Mesenchymal stem cell (in vitro differentiated cells and primary cell): ENCODE measurements at regions not wholly inside any gene's neighbourhood (a gene's known extent, or its start where the extent isn't known, plus 50 kb on each side); places are given as distances from the start of the nearest gene placed in this dataset.

Experiments
- DNase-seq: peaks from one replicate; pipeline ENCODE4 v3.0.0-alpha.2; 2013
- H2AFZ ChIP-seq: one replicate; pipeline ENCODE4 v1.6.1; 2013; ENCODE audit warnings: low read depth, mild to moderate bottlenecking, control low read depth, inconsistent platforms, low read length, moderate library complexity
- H2AK5ac ChIP-seq: 2 replicates; pipeline ENCODE4 v1.6.1; 2013; ENCODE audit warnings: low read length, moderate library complexity, mild to moderate bottlenecking, inconsistent platforms; ENCODE audit not compliant: severe bottlenecking
- H2BK120ac ChIP-seq: one replicate; pipeline ENCODE4 v1.6.1; 2013; ENCODE audit warnings: low read depth, mild to moderate bottlenecking, inconsistent platforms, low read length, moderate library complexity
- H2BK12ac ChIP-seq, 2 experiments: one replicate each; pipeline ENCODE4 v1.6.1; 2013; ENCODE audit warnings: inconsistent platforms in 2 of 2, low read length in 2 of 2, mild to moderate bottlenecking in 2 of 2, moderate library complexity in 2 of 2, control low read depth in 1 of 2
- H2BK15ac ChIP-seq: one replicate; pipeline ENCODE4 v1.6.1; 2013; ENCODE audit warnings: mild to moderate bottlenecking, low read depth, inconsistent platforms; ENCODE audit not compliant: poor library complexity, severe bottlenecking
- H2BK5ac ChIP-seq: 2 replicates; pipeline ENCODE4 v1.6.1; 2013; ENCODE audit warnings: low read depth, mild to moderate bottlenecking, low read length, control low read depth, inconsistent platforms; ENCODE audit not compliant: poor library complexity, severe bottlenecking
- H3K14ac ChIP-seq, 2 experiments: one replicate each; pipeline ENCODE4 v1.6.1; 2013; ENCODE audit warnings: inconsistent platforms in 2 of 2, low read length in 2 of 2, control low read depth in 1 of 2, mild to moderate bottlenecking in 1 of 2, moderate library complexity in 1 of 2
- H3K18ac ChIP-seq, 2 experiments: one replicate each; pipeline ENCODE4 v1.6.1; 2013; ENCODE audit warnings: inconsistent platforms in 2 of 2, low read length in 2 of 2, control low read depth in 1 of 2, low read depth in 1 of 2, mild to moderate bottlenecking in 1 of 2
- H3K23ac ChIP-seq, 2 experiments: one replicate each; pipeline ENCODE4 v1.6.1; 2013; ENCODE audit warnings: inconsistent platforms in 2 of 2, low read length in 2 of 2, mild to moderate bottlenecking in 2 of 2, moderate library complexity in 2 of 2, control low read depth in 1 of 2
- H3K27ac ChIP-seq: 2 replicates; pipeline ENCODE4 v1.5.1; 2013; ENCODE audit warnings: mild to moderate bottlenecking, moderate library complexity, low read length, control low read depth, inconsistent platforms; ENCODE audit not compliant: poor library complexity, severe bottlenecking
- H3K27me3 ChIP-seq, 2 experiments: 2 replicates each; pipeline versions ENCODE4 v1.6.1 to v1.7.0; 2013; ENCODE audit warnings: low read length in 2 of 2, mild to moderate bottlenecking in 2 of 2, moderate library complexity in 2 of 2, control low read depth in 1 of 2, inconsistent platforms in 1 of 2; ENCODE audit not compliant: control insufficient read depth in 1 of 2, insufficient read depth in 1 of 2
- H3K36me3 ChIP-seq, 2 experiments: 2 replicates each; pipeline versions ENCODE4 v1.6.1 to v1.7.0; 2013; ENCODE audit warnings: low read length in 2 of 2, control low read depth in 1 of 2, inconsistent platforms in 1 of 2, low read depth in 1 of 2, mild to moderate bottlenecking in 1 of 2; ENCODE audit not compliant: insufficient read depth in 2 of 2, control insufficient read depth in 1 of 2
- H3K4ac ChIP-seq, 2 experiments: one replicate each; pipeline ENCODE4 v1.6.1; 2013; ENCODE audit warnings: inconsistent platforms in 2 of 2, low read length in 2 of 2, mild to moderate bottlenecking in 2 of 2, moderate library complexity in 2 of 2, control low read depth in 1 of 2, low read depth in 1 of 2
- H3K4me1 ChIP-seq: 2 replicates; pipeline ENCODE4 v1.6.1; 2013; ENCODE audit warnings: low read depth, low read length, control low read depth; ENCODE audit not compliant: control insufficient read depth, insufficient read depth
- H3K4me2 ChIP-seq: 2 replicates; pipeline ENCODE4 v1.6.1; 2013; ENCODE audit warnings: low read length, mild to moderate bottlenecking, inconsistent platforms; ENCODE audit not compliant: poor library complexity, severe bottlenecking
- H3K4me3 ChIP-seq, 2 experiments: 2 replicates each; pipeline versions ENCODE4 v1.5.1 to v1.7.0; 2013; ENCODE audit warnings: low read length in 2 of 2, mild to moderate bottlenecking in 2 of 2, control low read depth in 1 of 2, low read depth in 1 of 2; ENCODE audit not compliant: insufficient read depth in 1 of 2
- H3K79me1 ChIP-seq: replicated peaks from 2 replicates; pipeline ENCODE4 v1.6.1; 2013; ENCODE audit warnings: mild to moderate bottlenecking, control low read depth, low read length, inconsistent platforms; ENCODE audit not compliant: poor library complexity, severe bottlenecking
- H3K9ac ChIP-seq: 2 replicates; pipeline ENCODE4 v1.7.0; 2013; ENCODE audit warnings: mild to moderate bottlenecking, low read length, moderate library complexity
- H3K9me3 ChIP-seq: 2 replicates; pipeline ENCODE4 v1.7.0; 2013; ENCODE audit warnings: mild to moderate bottlenecking, low read length; ENCODE audit not compliant: control insufficient read depth
- H4K8ac ChIP-seq: one replicate; pipeline ENCODE4 v1.6.1; 2013; ENCODE audit warnings: inconsistent platforms, mild to moderate bottlenecking, low read length, moderate library complexity
- H4K91ac ChIP-seq: one replicate; pipeline ENCODE4 v1.6.1; 2013; ENCODE audit warnings: mild to moderate bottlenecking, low read length, inconsistent platforms
- WGBS: methylation state at CpG from one replicate; pipeline ENCODE4 v1.1.7; 2013; ENCODE audit warnings: mixed read lengths; 5-methylcytosine and 5-hydroxymethylcytosine counted together

DNA sequence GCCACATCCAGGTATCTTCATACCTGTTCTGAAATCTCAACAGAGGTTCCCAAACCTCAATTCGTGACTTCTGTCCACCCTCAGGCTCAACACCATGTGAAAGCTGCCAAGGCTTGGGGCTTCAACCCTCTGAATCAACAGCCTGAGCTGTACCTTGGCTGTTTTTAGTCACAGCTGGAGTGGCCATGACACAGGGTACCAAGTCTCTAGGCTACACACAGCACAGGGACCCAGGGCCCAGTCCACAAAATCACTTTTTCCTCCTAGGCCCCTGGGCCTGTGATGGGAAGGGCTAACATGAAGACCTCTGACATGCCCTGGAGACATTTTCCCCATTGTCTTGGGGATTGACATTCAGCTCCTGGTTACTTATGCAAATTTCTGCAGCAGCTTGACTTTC is 464.9 kb downstream of the ELAVL2 start:
- Histone ChIP-seq H3K4me1 (no peaks in the 10 kb centered on the region), H3K4me2 (no peak overlapping the region), H2BK12ac (no peak overlapping the region), H2AFZ (no peak overlapping the region), H4K91ac (no peak overlapping the region), H2AK5ac (no peak overlapping the region), H4K8ac (no peak overlapping the region), H3K4me3 (no peak overlapping the region), H3K23ac (no peak overlapping the region), H3K27me3 (no peaks in the 10 kb centered on the region), H3K79me1 (no peaks in the 10 kb centered on the region), H3K9ac (no peak overlapping the region), H3K14ac (no peak overlapping the region), H3K9me3 (peaks cover 7% of the 10 kb centered on the region), H3K4ac (no peak overlapping the region), H3K27ac (no peak overlapping the region), H2BK5ac (no peak overlapping the region), H3K18ac (no peak overlapping the region), H2BK15ac (no peak overlapping the region), H3K36me3 (no peaks in the 10 kb centered on the region), H2BK120ac (no peak overlapping the region)
- no peak for DNase-seq
- 64% methylated on average over 1 of the region's 1 CpG for WGBS

DNA sequence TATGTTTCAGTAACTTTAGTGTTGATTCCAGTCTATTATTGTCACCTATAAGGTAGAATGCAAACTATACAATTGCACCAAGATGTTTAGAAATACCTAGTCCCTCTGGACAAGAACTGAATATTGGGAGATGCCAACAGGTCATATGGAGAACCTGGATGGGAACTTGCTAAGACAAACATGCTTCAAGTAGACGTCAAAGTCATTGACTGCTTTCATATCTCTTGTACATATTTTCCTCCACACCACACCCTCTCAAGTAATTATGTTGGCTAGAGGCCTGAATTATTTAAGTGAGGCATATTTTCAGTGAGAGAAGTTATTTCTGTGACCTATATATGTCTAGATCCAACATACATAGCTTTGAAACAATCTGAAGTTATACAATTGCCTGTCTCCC is 453.3 kb downstream of the ELAVL2 start:
- Histone ChIP-seq H3K4me1 (no peaks in the 10 kb centered on the region), H2AK5ac (no peak overlapping the region), H2BK5ac (no peak overlapping the region), H2BK15ac (no peak overlapping the region), H3K79me1 (no peaks in the 10 kb centered on the region), H3K4me2 (no peak overlapping the region), H2BK12ac (no peak overlapping the region), H2AFZ (no peak overlapping the region), H3K4me3 (no peak overlapping the region), H3K27me3 (no peaks in the 10 kb centered on the region), H3K14ac (no peak overlapping the region), H4K8ac (no peak overlapping the region), H4K91ac (no peak overlapping the region), H3K9me3 (no peaks in the 10 kb centered on the region), H3K27ac (no peak overlapping the region), H3K18ac (no peak overlapping the region), H3K36me3 (no peaks in the 10 kb centered on the region), H2BK120ac (no peak overlapping the region), H3K9ac (no peak overlapping the region), H3K4ac (no peak overlapping the region), H3K23ac (no peak overlapping the region)
- no peak for DNase-seq
- no CpG with 5 or more reads among the region's 1 CpG for WGBS

DNA sequence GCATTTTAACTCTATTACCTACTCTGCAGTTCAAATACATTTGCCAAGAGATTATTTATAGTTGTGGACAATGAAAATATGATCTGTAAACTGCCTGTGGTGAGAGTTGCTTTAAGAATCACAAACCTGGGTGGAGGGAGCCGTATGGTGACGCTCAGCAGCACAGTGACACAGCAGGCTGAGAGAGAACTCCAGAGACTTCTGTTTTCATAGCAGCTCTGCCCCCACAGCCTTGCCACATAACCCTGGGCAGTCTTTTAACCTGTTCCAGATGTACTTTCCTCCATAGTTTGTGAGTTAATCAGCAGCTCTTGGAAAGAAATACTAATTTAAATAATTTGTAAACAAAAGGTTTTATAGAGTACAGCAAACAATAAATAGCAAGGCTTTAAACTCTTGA is 450.5 kb downstream of the ELAVL2 start:
- H3K27me3 ChIP-seq = no peaks in the 10 kb centered on the region
- no peak overlapping the region for H3K4me3 ChIP-seq
- no peak overlapping the region for H2AK5ac ChIP-seq
- DNase-seq = no peak
- no peak overlapping the region for H3K9ac ChIP-seq
- no peaks in the 10 kb centered on the region for H3K4me1 ChIP-seq
- no peaks in the 10 kb centered on the region for H3K9me3 ChIP-seq
- H4K91ac ChIP-seq = no peak overlapping the region
- no peaks in the 10 kb centered on the region for H3K36me3 ChIP-seq
- no peak overlapping the region for H4K8ac ChIP-seq
- no peaks in the 10 kb centered on the region for H3K79me1 ChIP-seq
- H3K14ac ChIP-seq = no peak overlapping the region
- no peak overlapping the region for H2BK15ac ChIP-seq
- no peak overlapping the region for H2BK5ac ChIP-seq
- H3K4ac ChIP-seq = no peak overlapping the region
- no peak overlapping the region for H2BK120ac ChIP-seq
- H3K23ac ChIP-seq = no peak overlapping the region
- no peak overlapping the region for H2BK12ac ChIP-seq
- no peak overlapping the region for H3K4me2 ChIP-seq
- no CpG with 5 or more reads among the region's 2 CpGs for WGBS
- H3K18ac ChIP-seq = no peak overlapping the region
- no peak overlapping the region for H3K27ac ChIP-seq
- H2AFZ ChIP-seq = no peak overlapping the region

DNA sequence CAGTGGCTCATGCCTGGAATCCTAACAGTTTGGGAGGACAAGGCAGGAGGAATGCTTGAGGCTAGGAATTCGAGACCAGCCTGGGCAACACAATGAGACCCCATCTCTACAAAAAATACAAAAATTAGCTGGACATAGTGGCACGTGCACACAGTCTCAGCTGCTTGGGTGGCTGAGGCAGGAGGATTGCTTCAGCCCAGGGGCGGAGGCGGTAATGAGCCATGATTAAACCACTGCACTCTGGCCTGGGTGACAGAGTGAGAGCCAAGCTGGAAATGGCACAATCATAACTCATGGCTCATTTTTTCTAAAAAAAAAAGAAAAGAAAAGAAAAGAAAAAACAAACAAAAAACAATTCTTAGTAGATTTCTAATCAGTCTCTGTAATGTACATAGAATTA is 446.2 kb downstream of the ELAVL2 start:
- H2AFZ ChIP-seq = no peak overlapping the region
- peak overlapping the region; percentile 15 for H3K9ac ChIP-seq
- no peaks in the 10 kb centered on the region for H3K36me3 ChIP-seq
- H3K18ac ChIP-seq = no peak overlapping the region
- no peak for DNase-seq
- no peak overlapping the region for H3K4me3 ChIP-seq
- no peak overlapping the region for H3K14ac ChIP-seq
- no peak overlapping the region for H2AK5ac ChIP-seq
- no peaks in the 10 kb centered on the region for H3K4me1 ChIP-seq
- H2BK120ac ChIP-seq = no peak overlapping the region
- no peak overlapping the region for H4K8ac ChIP-seq
- no peak overlapping the region for H3K4ac ChIP-seq
- no peak overlapping the region for H3K27ac ChIP-seq
- no peak overlapping the region for H4K91ac ChIP-seq
- no peak overlapping the region for H2BK5ac ChIP-seq
- H3K27me3 ChIP-seq = no peaks in the 10 kb centered on the region
- H2BK15ac ChIP-seq = no peak overlapping the region
- H3K23ac ChIP-seq = no peak overlapping the region
- H2BK12ac ChIP-seq = no peak overlapping the region
- H3K9me3 ChIP-seq = no peaks in the 10 kb centered on the region
- H3K79me1 ChIP-seq = no peaks in the 10 kb centered on the region
- WGBS = 56% methylated on average over 4 of the region's 4 CpGs
- H3K4me2 ChIP-seq = no peak overlapping the region
